K562 (cell line): ENCODE measurements at regions not wholly inside any gene's neighbourhood (a gene's known extent, or its start where the extent isn't known, plus 50 kb on each side); places are given as distances from the start of the nearest gene placed in this dataset.

Experiments
- ATAC-seq: fragments of 200-7000 bp; cut with Tn5 transposase; 3 replicates; pipeline ENCODE4 v1.9.1; 2020; ENCODE audit warnings: moderate library complexity
- BruUV-seq: library from RNA; stranded (reverse); fragments of 400-500 nt; replicated peaks from 2 replicates; lab custom pipeline; 2021; lab: Mats Ljungman, UMichigan
- CTCF ChIA-PET: fragments of 300-600 bp; formaldehyde crosslinking; extraction: SDS; loops from one replicate; lab custom pipeline; 2021; ENCODE audit warnings: low intra/inter-chr PET ratio; lab: Yijun Ruan, JAX
- POLR2A ChIA-PET: fragments of 300-600, 350-650 bp; sonication (Branson Sonifier 250); formaldehyde crosslinking; extraction: SDS; loops from one replicate; lab custom pipeline; 2021; ENCODE audit warnings: antibody characterized with exemption, inconsistent platforms; lab: Yijun Ruan, JAX
- DNase-seq, 4 experiments: peaks; one replicate each; pipeline versions ENCODE4 v3.0.0 to v3.0.0-alpha.2; 2011 to 2018; ENCODE audit warnings: low spot score in 3 of 4, mixed read lengths in 3 of 4; ENCODE audit errors: extremely low read depth in 1 of 4
- FAIRE-seq: peaks from 2 replicates; lab custom pipeline; 2011; peaks lifted over from hg19 to GRCh38; lab: Jason Lieb, UNC
- H2AFZ ChIP-seq: 2 replicates; pipeline ENCODE4 v1.6.0; 2011; ENCODE audit warnings: low read depth, low read length, control low read depth, inconsistent platforms
- H3K27ac ChIP-seq: fragments of 200-600 bp; 3 replicates; pipeline ENCODE4 v1.8.0; 2011; ENCODE audit warnings: low read depth, mild to moderate bottlenecking, control low read depth, inconsistent platforms, low read length, moderate library complexity, mixed read lengths; ENCODE audit errors: extremely low read depth
- H3K27me3 ChIP-seq, 2 experiments: fragments of 300-600 bp in 1 of 2; 2 replicates in 1 of 2; 3 replicates in 1 of 2; pipeline versions ENCODE4 v1.6.0 to v1.8.0; 2011; ENCODE audit warnings: inconsistent platforms in 2 of 2, low read length in 2 of 2, mild to moderate bottlenecking in 1 of 2, mixed read lengths in 1 of 2, moderate library complexity in 1 of 2; ENCODE audit not compliant: control insufficient read depth in 2 of 2, insufficient read depth in 2 of 2
- H3K36me3 ChIP-seq: fragments of 300-600 bp; 3 replicates; pipeline ENCODE4 v1.8.0; 2011; ENCODE audit warnings: mild to moderate bottlenecking, low read length, inconsistent platforms; ENCODE audit not compliant: control insufficient read depth, insufficient read depth
- H3K4me1 ChIP-seq, 2 experiments: fragments of 200-600 bp in 1 of 2; replicated peaks in 1 of 2; 2 replicates in 1 of 2; 3 replicates in 1 of 2; pipeline versions ENCODE4 v1.5.1 to v1.8.0; 2011; ENCODE audit warnings: inconsistent platforms in 2 of 2, low read length in 2 of 2, mild to moderate bottlenecking in 1 of 2, mixed read lengths in 1 of 2, moderate library complexity in 1 of 2; ENCODE audit not compliant: control insufficient read depth in 2 of 2, insufficient read depth in 2 of 2
- H3K4me2 ChIP-seq: 2 replicates; pipeline ENCODE4 v1.6.1; 2011; ENCODE audit warnings: low read length, control low read depth, inconsistent platforms, mixed read lengths; ENCODE audit not compliant: insufficient read depth
- H3K4me3 ChIP-seq: fragments of 200-600 bp; sonication (generic), shearing (Covaris generic); 2 replicates; pipeline ENCODE4 v1.5.1; 2016; ENCODE audit warnings: control low read depth, inconsistent platforms
- H3K79me2 ChIP-seq: fragments of 200-600 bp; 3 replicates; pipeline ENCODE4 v1.8.0; 2011; ENCODE audit warnings: low read length, inconsistent platforms; ENCODE audit not compliant: control insufficient read depth, insufficient read depth
- H3K9ac ChIP-seq, 2 experiments: 2 replicates each; pipeline versions ENCODE4 v1.6.0 to v1.6.1; 2011; ENCODE audit warnings: low read depth in 2 of 2, low read length in 2 of 2, control low read depth in 1 of 2, inconsistent platforms in 1 of 2, mild to moderate bottlenecking in 1 of 2, mixed read lengths in 1 of 2; ENCODE audit not compliant: insufficient read depth in 1 of 2
- H3K9me1 ChIP-seq: one replicate; pipeline ENCODE4 v1.6.0; 2011; ENCODE audit warnings: inconsistent platforms, mild to moderate bottlenecking, low read length, moderate library complexity; ENCODE audit not compliant: control insufficient read depth, insufficient read depth
- H3K9me3 ChIP-seq: replicated peaks from 2 replicates; pipeline ENCODE4 v1.5.1; 2011; ENCODE audit warnings: low read depth, low read length, inconsistent platforms; ENCODE audit not compliant: control insufficient read depth, insufficient read depth
- H4K20me1 ChIP-seq: replicated peaks from 2 replicates; pipeline ENCODE4 v1.6.1; 2011; ENCODE audit warnings: low read length, inconsistent platforms, mixed read lengths; ENCODE audit not compliant: control insufficient read depth, insufficient read depth
- BHLHE40 ChIP-seq: IDR thresholded peaks from 2 replicates; pipeline ENCODE4 v1.6.1; 2011; ENCODE audit warnings: low read length, improper control_type of control experiment
- HNRNPLL ChIP-seq: fragments of 200-400 bp; formaldehyde crosslinking; IDR thresholded peaks from 2 replicates; pipeline ENCODE4 v1.6.1; 2017; ENCODE audit warnings: low read length, low read depth, mild to moderate bottlenecking; ENCODE audit not compliant: poor library complexity, severe bottlenecking
- ZMIZ1 ChIP-seq, 2 experiments: fragments of 150-350 bp in 1 of 2; IDR thresholded peaks; 2 replicates each; pipeline ENCODE4 v1.6.1; 2012 to 2016; ENCODE audit warnings: low read depth in 2 of 2, low read length in 2 of 2, mild to moderate bottlenecking in 1 of 2, moderate library complexity in 1 of 2
- ZNF609 ChIP-seq: sonication (generic); formaldehyde crosslinking; IDR thresholded peaks from 2 replicates; pipeline ENCODE4 v1.8.1; 2023; ENCODE audit warnings: missing genetic modification reagents, mild to moderate bottlenecking, borderline replicate concordance
- WGBS: fragments of 100-300 bp; shearing (Covaris generic); methylation state at CpG from one replicate; pipeline ENCODE4 v1.1.6; 2016; ENCODE audit warnings: low coverage, mixed read lengths; ENCODE audit not compliant: insufficient coverage; ENCODE audit errors: missing lambda C conversion rate; 5-methylcytosine and 5-hydroxymethylcytosine counted together
- in situ Hi-C: fragments of 300-500 bp; cut with MboI; formaldehyde crosslinking; loops from 4 replicates; pipeline ENCODE4 v1.15.0; 2018; ENCODE audit warnings: inconsistent platforms, mixed read lengths
- intact Hi-C: fragments of 100-400 bp; cut with micrococcal nuclease; formaldehyde crosslinking; loops from 2 replicates; pipeline ENCODE4 v1.14.2; 2022
- TF ChIP-seq, protein P1 (sequence below): IDR thresholded peaks from 3 replicates; pipeline ENCODE4 v1.6.1; 2011; ENCODE audit warnings: borderline replicate concordance, mild to moderate bottlenecking, moderate library complexity; ENCODE audit not compliant: insufficient read length; ENCODE audit errors: extremely low read depth

- TF ChIP-seq, protein P1, sequence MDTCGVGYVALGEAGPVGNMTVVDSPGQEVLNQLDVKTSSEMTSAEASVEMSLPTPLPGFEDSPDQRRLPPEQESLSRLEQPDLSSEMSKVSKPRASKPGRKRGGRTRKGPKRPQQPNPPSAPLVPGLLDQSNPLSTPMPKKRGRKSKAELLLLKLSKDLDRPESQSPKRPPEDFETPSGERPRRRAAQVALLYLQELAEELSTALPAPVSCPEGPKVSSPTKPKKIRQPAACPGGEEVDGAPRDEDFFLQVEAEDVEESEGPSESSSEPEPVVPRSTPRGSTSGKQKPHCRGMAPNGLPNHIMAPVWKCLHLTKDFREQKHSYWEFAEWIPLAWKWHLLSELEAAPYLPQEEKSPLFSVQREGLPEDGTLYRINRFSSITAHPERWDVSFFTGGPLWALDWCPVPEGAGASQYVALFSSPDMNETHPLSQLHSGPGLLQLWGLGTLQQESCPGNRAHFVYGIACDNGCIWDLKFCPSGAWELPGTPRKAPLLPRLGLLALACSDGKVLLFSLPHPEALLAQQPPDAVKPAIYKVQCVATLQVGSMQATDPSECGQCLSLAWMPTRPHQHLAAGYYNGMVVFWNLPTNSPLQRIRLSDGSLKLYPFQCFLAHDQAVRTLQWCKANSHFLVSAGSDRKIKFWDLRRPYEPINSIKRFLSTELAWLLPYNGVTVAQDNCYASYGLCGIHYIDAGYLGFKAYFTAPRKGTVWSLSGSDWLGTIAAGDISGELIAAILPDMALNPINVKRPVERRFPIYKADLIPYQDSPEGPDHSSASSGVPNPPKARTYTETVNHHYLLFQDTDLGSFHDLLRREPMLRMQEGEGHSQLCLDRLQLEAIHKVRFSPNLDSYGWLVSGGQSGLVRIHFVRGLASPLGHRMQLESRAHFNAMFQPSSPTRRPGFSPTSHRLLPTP = no peak
- TF ChIP-seq HNRNPLL = no peak
Measured at GRCh38 chr11:80173371-80174136, 732.7 kb upstream of the TENM4 start (continued).

- no peak overlapping the region for H3K4me3 ChIP-seq
- no peak overlapping the region for H3K9ac ChIP-seq
- no peaks in the 10 kb centered on the region for H4K20me1 ChIP-seq
- no peak overlapping the region for H3K4me2 ChIP-seq
- ChIA-PET CTCF (no interaction called here), POLR2A (no interaction called here)
- H3K79me2 ChIP-seq = no peaks in the 10 kb centered on the region
- H3K36me3 ChIP-seq = no peaks in the 10 kb centered on the region
- BruUV-seq = no TSS peak
- 0% methylated on average over 2 of the region's 2 CpGs for WGBS
- ATAC-seq (no peak), DNase-seq (no peak), FAIRE-seq (no peak)
- H3K4me1 ChIP-seq = no peaks in the 10 kb centered on the region
- in situ Hi-C loops (no loop called here), intact Hi-C loops (no loop called here)
- H3K27me3 ChIP-seq = no peaks in the 10 kb centered on the region
- no peak overlapping the region for H2AFZ ChIP-seq
- no peaks in the 10 kb centered on the region for H3K9me3 ChIP-seq
- TF ChIP-seq ZMIZ1 (IDR thresholded peaks at IDR 0.05; ENCODE audit: low read depth in 2 of 2, low read length in 2 of 2) (no peak), BHLHE40 (no peak), ZNF609 (CRISPR knock-in tag) (no peak)
- no peak overlapping the region for H3K27ac ChIP-seq
- no peaks in the 10 kb centered on the region for H3K9me1 ChIP-seq
Measured at GRCh38 chr11:80168796-80169195, 728.0 kb upstream of the TENM4 start.
